Ishikawa (cell line): ENCODE measurements at regions not wholly inside any gene's neighbourhood (a gene's known extent, or its start where the extent isn't known, plus 50 kb on each side); places are given as distances from the start of the nearest gene placed in this dataset.

ENCODE experiments used
- CEBPB ChIP-seq: IDR thresholded peaks from 2 replicates; pipeline ENCODE4 v1.6.1; 2012
- EGR1 ChIP-seq: IDR thresholded peaks from 2 replicates; pipeline ENCODE4 v1.6.1; 2012
- EP300 ChIP-seq: IDR thresholded peaks from 2 replicates; pipeline ENCODE4 v1.6.1; 2012; ENCODE audit warnings: borderline replicate concordance
- MAX ChIP-seq: IDR thresholded peaks from 2 replicates; pipeline ENCODE4 v1.6.1; 2012
- NFIC ChIP-seq: IDR thresholded peaks from 2 replicates; pipeline ENCODE4 v1.6.1; 2012
- RAD21 ChIP-seq: IDR thresholded peaks from 2 replicates; pipeline ENCODE4 v1.6.1; 2012; ENCODE audit warnings: low read depth
- TEAD4 ChIP-seq: IDR thresholded peaks from 2 replicates; pipeline ENCODE4 v1.6.1; 2012
- YY1 ChIP-seq: IDR thresholded peaks from 2 replicates; pipeline ENCODE4 v1.6.1; 2012; ENCODE audit warnings: low read depth
- ZBTB7A ChIP-seq: IDR thresholded peaks from 2 replicates; pipeline ENCODE4 v1.6.1; 2012; ENCODE audit warnings: low read depth
- TF ChIP-seq, protein P1 (sequence below): IDR thresholded peaks from 2 replicates; pipeline ENCODE4 v1.6.1; 2012; ENCODE audit warnings: low read depth, mild to moderate bottlenecking

- no peak for TF ChIP-seq EP300
- peak; percentile 39; the same call in 1 of the 2 replicates for TF ChIP-seq MAX
- TF ChIP-seq, protein P1, sequence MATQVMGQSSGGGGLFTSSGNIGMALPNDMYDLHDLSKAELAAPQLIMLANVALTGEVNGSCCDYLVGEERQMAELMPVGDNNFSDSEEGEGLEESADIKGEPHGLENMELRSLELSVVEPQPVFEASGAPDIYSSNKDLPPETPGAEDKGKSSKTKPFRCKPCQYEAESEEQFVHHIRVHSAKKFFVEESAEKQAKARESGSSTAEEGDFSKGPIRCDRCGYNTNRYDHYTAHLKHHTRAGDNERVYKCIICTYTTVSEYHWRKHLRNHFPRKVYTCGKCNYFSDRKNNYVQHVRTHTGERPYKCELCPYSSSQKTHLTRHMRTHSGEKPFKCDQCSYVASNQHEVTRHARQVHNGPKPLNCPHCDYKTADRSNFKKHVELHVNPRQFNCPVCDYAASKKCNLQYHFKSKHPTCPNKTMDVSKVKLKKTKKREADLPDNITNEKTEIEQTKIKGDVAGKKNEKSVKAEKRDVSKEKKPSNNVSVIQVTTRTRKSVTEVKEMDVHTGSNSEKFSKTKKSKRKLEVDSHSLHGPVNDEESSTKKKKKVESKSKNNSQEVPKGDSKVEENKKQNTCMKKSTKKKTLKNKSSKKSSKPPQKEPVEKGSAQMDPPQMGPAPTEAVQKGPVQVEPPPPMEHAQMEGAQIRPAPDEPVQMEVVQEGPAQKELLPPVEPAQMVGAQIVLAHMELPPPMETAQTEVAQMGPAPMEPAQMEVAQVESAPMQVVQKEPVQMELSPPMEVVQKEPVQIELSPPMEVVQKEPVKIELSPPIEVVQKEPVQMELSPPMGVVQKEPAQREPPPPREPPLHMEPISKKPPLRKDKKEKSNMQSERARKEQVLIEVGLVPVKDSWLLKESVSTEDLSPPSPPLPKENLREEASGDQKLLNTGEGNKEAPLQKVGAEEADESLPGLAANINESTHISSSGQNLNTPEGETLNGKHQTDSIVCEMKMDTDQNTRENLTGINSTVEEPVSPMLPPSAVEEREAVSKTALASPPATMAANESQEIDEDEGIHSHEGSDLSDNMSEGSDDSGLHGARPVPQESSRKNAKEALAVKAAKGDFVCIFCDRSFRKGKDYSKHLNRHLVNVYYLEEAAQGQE: no peak
- TF ChIP-seq TEAD4: no peak
- no peak for TF ChIP-seq NFIC
- peak; percentile 57; the same call in 1 of the 2 replicates for TF ChIP-seq ZBTB7A
- no peak for TF ChIP-seq YY1
- peak; percentile 81 for TF ChIP-seq RAD21
- no peak for TF ChIP-seq CEBPB
- no peak for TF ChIP-seq EGR1
These were observed 145.9 kb downstream of the CCDC74A start for GRCh38 chr2:131673400-131674173.
